K562 (cell line): ENCODE measurements at regions not wholly inside any gene's neighbourhood (a gene's known extent, or its start where the extent isn't known, plus 50 kb on each side); places are given as distances from the start of the nearest gene placed in this dataset.

Source experiments
- ATAC-seq: fragments of 200-7000 bp; cut with Tn5 transposase; 3 replicates; pipeline ENCODE4 v1.9.1; 2020; ENCODE audit warnings: moderate library complexity
- BruUV-seq: library from RNA; stranded (reverse); fragments of 400-500 nt; replicated peaks from 2 replicates; lab custom pipeline; 2021; lab: Mats Ljungman, UMichigan
- CTCF ChIA-PET: fragments of 300-600 bp; formaldehyde crosslinking; extraction: SDS; loops from one replicate; lab custom pipeline; 2021; ENCODE audit warnings: low intra/inter-chr PET ratio; lab: Yijun Ruan, JAX
- POLR2A ChIA-PET: fragments of 300-600, 350-650 bp; sonication (Branson Sonifier 250); formaldehyde crosslinking; extraction: SDS; loops from one replicate; lab custom pipeline; 2021; ENCODE audit warnings: antibody characterized with exemption, inconsistent platforms; lab: Yijun Ruan, JAX
- DNase-seq, 4 experiments: peaks; one replicate each; pipeline versions ENCODE4 v3.0.0 to v3.0.0-alpha.2; 2011 to 2018; ENCODE audit warnings: low spot score in 3 of 4, mixed read lengths in 3 of 4; ENCODE audit errors: extremely low read depth in 1 of 4
- FAIRE-seq: peaks from 2 replicates; lab custom pipeline; 2011; peaks lifted over from hg19 to GRCh38; lab: Jason Lieb, UNC
- H2AFZ ChIP-seq: 2 replicates; pipeline ENCODE4 v1.6.0; 2011; ENCODE audit warnings: low read depth, low read length, control low read depth, inconsistent platforms
- H3K27ac ChIP-seq: fragments of 200-600 bp; 3 replicates; pipeline ENCODE4 v1.8.0; 2011; ENCODE audit warnings: low read depth, mild to moderate bottlenecking, control low read depth, inconsistent platforms, low read length, moderate library complexity, mixed read lengths; ENCODE audit errors: extremely low read depth
- H3K27me3 ChIP-seq, 2 experiments: fragments of 300-600 bp in 1 of 2; 2 replicates in 1 of 2; 3 replicates in 1 of 2; pipeline versions ENCODE4 v1.6.0 to v1.8.0; 2011; ENCODE audit warnings: inconsistent platforms in 2 of 2, low read length in 2 of 2, mild to moderate bottlenecking in 1 of 2, mixed read lengths in 1 of 2, moderate library complexity in 1 of 2; ENCODE audit not compliant: control insufficient read depth in 2 of 2, insufficient read depth in 2 of 2
- H3K36me3 ChIP-seq: fragments of 300-600 bp; 3 replicates; pipeline ENCODE4 v1.8.0; 2011; ENCODE audit warnings: mild to moderate bottlenecking, low read length, inconsistent platforms; ENCODE audit not compliant: control insufficient read depth, insufficient read depth
- H3K4me1 ChIP-seq, 2 experiments: fragments of 200-600 bp in 1 of 2; replicated peaks in 1 of 2; 2 replicates in 1 of 2; 3 replicates in 1 of 2; pipeline versions ENCODE4 v1.5.1 to v1.8.0; 2011; ENCODE audit warnings: inconsistent platforms in 2 of 2, low read length in 2 of 2, mild to moderate bottlenecking in 1 of 2, mixed read lengths in 1 of 2, moderate library complexity in 1 of 2; ENCODE audit not compliant: control insufficient read depth in 2 of 2, insufficient read depth in 2 of 2
- H3K4me2 ChIP-seq: 2 replicates; pipeline ENCODE4 v1.6.1; 2011; ENCODE audit warnings: low read length, control low read depth, inconsistent platforms, mixed read lengths; ENCODE audit not compliant: insufficient read depth
- H3K4me3 ChIP-seq: fragments of 200-600 bp; sonication (generic), shearing (Covaris generic); 2 replicates; pipeline ENCODE4 v1.5.1; 2016; ENCODE audit warnings: control low read depth, inconsistent platforms
- H3K79me2 ChIP-seq: fragments of 200-600 bp; 3 replicates; pipeline ENCODE4 v1.8.0; 2011; ENCODE audit warnings: low read length, inconsistent platforms; ENCODE audit not compliant: control insufficient read depth, insufficient read depth
- H3K9ac ChIP-seq, 2 experiments: 2 replicates each; pipeline versions ENCODE4 v1.6.0 to v1.6.1; 2011; ENCODE audit warnings: low read depth in 2 of 2, low read length in 2 of 2, control low read depth in 1 of 2, inconsistent platforms in 1 of 2, mild to moderate bottlenecking in 1 of 2, mixed read lengths in 1 of 2; ENCODE audit not compliant: insufficient read depth in 1 of 2
- H3K9me1 ChIP-seq: one replicate; pipeline ENCODE4 v1.6.0; 2011; ENCODE audit warnings: inconsistent platforms, mild to moderate bottlenecking, low read length, moderate library complexity; ENCODE audit not compliant: control insufficient read depth, insufficient read depth
- H3K9me3 ChIP-seq: replicated peaks from 2 replicates; pipeline ENCODE4 v1.5.1; 2011; ENCODE audit warnings: low read depth, low read length, inconsistent platforms; ENCODE audit not compliant: control insufficient read depth, insufficient read depth
- H4K20me1 ChIP-seq: replicated peaks from 2 replicates; pipeline ENCODE4 v1.6.1; 2011; ENCODE audit warnings: low read length, inconsistent platforms, mixed read lengths; ENCODE audit not compliant: control insufficient read depth, insufficient read depth
- ADNP ChIP-seq: fragments of 200-800 bp; sonication (Bioruptor generic); IDR thresholded peaks from 2 replicates; pipeline ENCODE4 v1.6.1; 2016; ENCODE audit warnings: missing genetic modification characterization, missing compliant biosample characterization
- GABPA ChIP-seq: fragments of 200-800 bp; sonication (Bioruptor generic); conservative IDR thresholded peaks from 2 replicates; pipeline ENCODE4 v1.6.1; 2016; ENCODE audit warnings: low read depth, missing genetic modification characterization, missing compliant biosample characterization
- MEF2A ChIP-seq: IDR thresholded peaks from 2 replicates; pipeline ENCODE4 v1.6.1; 2011; ENCODE audit warnings: low read depth, mild to moderate bottlenecking, low read length, moderate library complexity; ENCODE audit not compliant: control insufficient read depth
- STAT5B ChIP-seq: fragments of 250-450 bp; sonication (Bioruptor Pico); IDR thresholded peaks from 2 replicates; pipeline ENCODE4 v1.8.0; 2021; ENCODE audit warnings: mild to moderate bottlenecking, inconsistent platforms
- ZC3H11A ChIP-seq: IDR thresholded peaks from 2 replicates; pipeline ENCODE4 v1.6.1; 2012; ENCODE audit warnings: low read depth, low read length, improper control_type of control experiment
- ZNF165 ChIP-seq: fragments of 250-450 bp; sonication (Bioruptor Pico); IDR thresholded peaks from 2 replicates; pipeline ENCODE4 v1.4.0; 2020; ENCODE audit warnings: borderline replicate concordance
- WGBS: fragments of 100-300 bp; shearing (Covaris generic); methylation state at CpG from one replicate; pipeline ENCODE4 v1.1.6; 2016; ENCODE audit warnings: low coverage, mixed read lengths; ENCODE audit not compliant: insufficient coverage; ENCODE audit errors: missing lambda C conversion rate; 5-methylcytosine and 5-hydroxymethylcytosine counted together
- in situ Hi-C: fragments of 300-500 bp; cut with MboI; formaldehyde crosslinking; loops from 4 replicates; pipeline ENCODE4 v1.15.0; 2018; ENCODE audit warnings: inconsistent platforms, mixed read lengths
- intact Hi-C: fragments of 100-400 bp; cut with micrococcal nuclease; formaldehyde crosslinking; loops from 2 replicates; pipeline ENCODE4 v1.14.2; 2022
- TF ChIP-seq, protein P1 (sequence below): sonication (generic); formaldehyde crosslinking; IDR thresholded peaks from 2 replicates; pipeline ENCODE4 v1.8.1; 2023; ENCODE audit warnings: mild to moderate bottlenecking, missing genetic modification reagents
- TF ChIP-seq, protein P2 (sequence below): fragments of 200-800 bp; sonication (Bioruptor generic); IDR thresholded peaks from 2 replicates; pipeline ENCODE4 v1.6.1; 2017; ENCODE audit warnings: missing genetic modification characterization, missing compliant biosample characterization
- TF ChIP-seq, protein P3 (sequence below): sonication (generic); formaldehyde crosslinking; IDR thresholded peaks from 2 replicates; pipeline ENCODE4 v1.8.0; 2023; ENCODE audit warnings: missing genetic modification reagents, mild to moderate bottlenecking, borderline replicate concordance
- TF ChIP-seq, protein P4 (sequence below): fragments of 450-650 bp; formaldehyde crosslinking; conservative IDR thresholded peaks from 2 replicates; pipeline ENCODE4 v1.4.0; 2022; ENCODE audit warnings: mild to moderate bottlenecking, missing genetic modification characterization

DNA sequence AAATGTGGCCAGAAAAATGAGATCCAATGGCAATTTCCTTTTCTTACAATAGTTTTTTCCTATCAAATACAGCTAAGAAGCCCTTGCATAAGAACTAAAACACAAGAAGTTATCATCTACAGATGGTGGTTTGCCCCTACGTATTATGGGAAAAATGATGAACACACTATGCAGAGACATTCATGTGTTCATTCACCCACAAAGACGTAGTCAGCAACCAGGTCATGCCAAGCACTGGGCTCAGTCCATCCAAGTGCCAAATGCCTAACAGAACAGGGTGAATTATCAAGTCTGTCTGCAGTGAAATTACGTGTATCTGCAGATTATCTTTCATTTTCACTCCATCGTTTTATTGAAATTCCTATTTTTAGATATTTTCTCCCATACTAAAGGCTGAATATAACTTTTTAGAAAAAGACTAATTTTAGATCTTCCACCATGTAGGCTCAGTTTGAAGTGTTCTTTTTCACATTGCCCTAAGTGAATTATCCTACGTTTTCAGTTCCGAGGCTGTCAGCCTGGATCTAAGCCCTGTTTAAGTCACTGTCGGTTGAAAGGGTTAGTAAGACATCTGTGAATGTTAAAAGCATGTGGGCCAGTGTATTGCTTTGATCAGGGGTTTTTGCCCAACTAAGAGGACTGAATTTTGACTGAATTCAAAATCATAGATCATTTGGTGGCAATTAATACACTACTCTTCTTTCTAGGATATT lies 78.1 kb upstream of the DHX40 start:
- FAIRE-seq, result no peak
- no peak for ATAC-seq
- Histone ChIP-seq H2AFZ (peak overlapping the region; percentile 64; the same call in 1 of the 2 replicates), H3K36me3 (no peaks in the 10 kb centered on the region), H3K27ac (no peak overlapping the region), H3K9me3 (no peaks in the 10 kb centered on the region), H3K9ac (no peak overlapping the region), H4K20me1 (no peaks in the 10 kb centered on the region), H3K4me1 (no peaks in the 10 kb centered on the region), H3K79me2 (no peaks in the 10 kb centered on the region), H3K4me3 (no peak overlapping the region), H3K27me3 (peaks cover 7 to 11% of the 10 kb centered on the region in 2 experiments), H3K4me2 (0 out of 2 replicates have a peak overlapping the region, but pooled peaks have one; percentile 50), H3K9me1 (no peaks in the 10 kb centered on the region)
- intact Hi-C loops (no loop called here), in situ Hi-C loops (no loop called here)
- ChIA-PET CTCF (no interaction called here), POLR2A (no interaction called here)
- WGBS, result 3% methylated on average over 7 of the region's 7 CpGs
- TF ChIP-seq GABPA (tag) (no peak), ADNP (tag) (no peak), MEF2A (no peak), STAT5B (no peak), ZNF165 (CRISPR knock-in tag) (no peak), ZC3H11A (no peak)
- TF ChIP-seq, protein P1, sequence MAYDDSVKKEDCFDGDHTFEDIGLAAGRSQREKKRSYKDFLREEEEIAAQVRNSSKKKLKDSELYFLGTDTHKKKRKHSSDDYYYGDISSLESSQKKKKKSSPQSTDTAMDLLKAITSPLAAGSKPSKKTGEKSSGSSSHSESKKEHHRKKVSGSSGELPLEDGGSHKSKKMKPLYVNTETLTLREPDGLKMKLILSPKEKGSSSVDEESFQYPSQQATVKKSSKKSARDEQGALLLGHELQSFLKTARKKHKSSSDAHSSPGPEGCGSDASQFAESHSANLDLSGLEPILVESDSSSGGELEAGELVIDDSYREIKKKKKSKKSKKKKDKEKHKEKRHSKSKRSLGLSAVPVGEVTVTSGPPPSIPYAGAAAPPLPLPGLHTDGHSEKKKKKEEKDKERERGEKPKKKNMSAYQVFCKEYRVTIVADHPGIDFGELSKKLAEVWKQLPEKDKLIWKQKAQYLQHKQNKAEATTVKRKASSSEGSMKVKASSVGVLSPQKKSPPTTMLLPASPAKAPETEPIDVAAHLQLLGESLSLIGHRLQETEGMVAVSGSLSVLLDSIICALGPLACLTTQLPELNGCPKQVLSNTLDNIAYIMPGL (CRISPR knock-in tag), result no peak
- TF ChIP-seq, protein P2, sequence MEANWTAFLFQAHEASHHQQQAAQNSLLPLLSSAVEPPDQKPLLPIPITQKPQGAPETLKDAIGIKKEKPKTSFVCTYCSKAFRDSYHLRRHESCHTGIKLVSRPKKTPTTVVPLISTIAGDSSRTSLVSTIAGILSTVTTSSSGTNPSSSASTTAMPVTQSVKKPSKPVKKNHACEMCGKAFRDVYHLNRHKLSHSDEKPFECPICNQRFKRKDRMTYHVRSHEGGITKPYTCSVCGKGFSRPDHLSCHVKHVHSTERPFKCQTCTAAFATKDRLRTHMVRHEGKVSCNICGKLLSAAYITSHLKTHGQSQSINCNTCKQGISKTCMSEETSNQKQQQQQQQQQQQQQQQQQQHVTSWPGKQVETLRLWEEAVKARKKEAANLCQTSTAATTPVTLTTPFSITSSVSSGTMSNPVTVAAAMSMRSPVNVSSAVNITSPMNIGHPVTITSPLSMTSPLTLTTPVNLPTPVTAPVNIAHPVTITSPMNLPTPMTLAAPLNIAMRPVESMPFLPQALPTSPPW (CRISPR knock-in tag), result no peak
- TF ChIP-seq, protein P3, sequence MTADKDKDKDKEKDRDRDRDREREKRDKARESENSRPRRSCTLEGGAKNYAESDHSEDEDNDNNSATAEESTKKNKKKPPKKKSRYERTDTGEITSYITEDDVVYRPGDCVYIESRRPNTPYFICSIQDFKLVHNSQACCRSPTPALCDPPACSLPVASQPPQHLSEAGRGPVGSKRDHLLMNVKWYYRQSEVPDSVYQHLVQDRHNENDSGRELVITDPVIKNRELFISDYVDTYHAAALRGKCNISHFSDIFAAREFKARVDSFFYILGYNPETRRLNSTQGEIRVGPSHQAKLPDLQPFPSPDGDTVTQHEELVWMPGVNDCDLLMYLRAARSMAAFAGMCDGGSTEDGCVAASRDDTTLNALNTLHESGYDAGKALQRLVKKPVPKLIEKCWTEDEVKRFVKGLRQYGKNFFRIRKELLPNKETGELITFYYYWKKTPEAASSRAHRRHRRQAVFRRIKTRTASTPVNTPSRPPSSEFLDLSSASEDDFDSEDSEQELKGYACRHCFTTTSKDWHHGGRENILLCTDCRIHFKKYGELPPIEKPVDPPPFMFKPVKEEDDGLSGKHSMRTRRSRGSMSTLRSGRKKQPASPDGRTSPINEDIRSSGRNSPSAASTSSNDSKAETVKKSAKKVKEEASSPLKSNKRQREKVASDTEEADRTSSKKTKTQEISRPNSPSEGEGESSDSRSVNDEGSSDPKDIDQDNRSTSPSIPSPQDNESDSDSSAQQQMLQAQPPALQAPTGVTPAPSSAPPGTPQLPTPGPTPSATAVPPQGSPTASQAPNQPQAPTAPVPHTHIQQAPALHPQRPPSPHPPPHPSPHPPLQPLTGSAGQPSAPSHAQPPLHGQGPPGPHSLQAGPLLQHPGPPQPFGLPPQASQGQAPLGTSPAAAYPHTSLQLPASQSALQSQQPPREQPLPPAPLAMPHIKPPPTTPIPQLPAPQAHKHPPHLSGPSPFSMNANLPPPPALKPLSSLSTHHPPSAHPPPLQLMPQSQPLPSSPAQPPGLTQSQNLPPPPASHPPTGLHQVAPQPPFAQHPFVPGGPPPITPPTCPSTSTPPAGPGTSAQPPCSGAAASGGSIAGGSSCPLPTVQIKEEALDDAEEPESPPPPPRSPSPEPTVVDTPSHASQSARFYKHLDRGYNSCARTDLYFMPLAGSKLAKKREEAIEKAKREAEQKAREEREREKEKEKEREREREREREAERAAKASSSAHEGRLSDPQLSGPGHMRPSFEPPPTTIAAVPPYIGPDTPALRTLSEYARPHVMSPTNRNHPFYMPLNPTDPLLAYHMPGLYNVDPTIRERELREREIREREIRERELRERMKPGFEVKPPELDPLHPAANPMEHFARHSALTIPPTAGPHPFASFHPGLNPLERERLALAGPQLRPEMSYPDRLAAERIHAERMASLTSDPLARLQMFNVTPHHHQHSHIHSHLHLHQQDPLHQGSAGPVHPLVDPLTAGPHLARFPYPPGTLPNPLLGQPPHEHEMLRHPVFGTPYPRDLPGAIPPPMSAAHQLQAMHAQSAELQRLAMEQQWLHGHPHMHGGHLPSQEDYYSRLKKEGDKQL (CRISPR knock-in tag), result no peak
- TF ChIP-seq, protein P4, sequence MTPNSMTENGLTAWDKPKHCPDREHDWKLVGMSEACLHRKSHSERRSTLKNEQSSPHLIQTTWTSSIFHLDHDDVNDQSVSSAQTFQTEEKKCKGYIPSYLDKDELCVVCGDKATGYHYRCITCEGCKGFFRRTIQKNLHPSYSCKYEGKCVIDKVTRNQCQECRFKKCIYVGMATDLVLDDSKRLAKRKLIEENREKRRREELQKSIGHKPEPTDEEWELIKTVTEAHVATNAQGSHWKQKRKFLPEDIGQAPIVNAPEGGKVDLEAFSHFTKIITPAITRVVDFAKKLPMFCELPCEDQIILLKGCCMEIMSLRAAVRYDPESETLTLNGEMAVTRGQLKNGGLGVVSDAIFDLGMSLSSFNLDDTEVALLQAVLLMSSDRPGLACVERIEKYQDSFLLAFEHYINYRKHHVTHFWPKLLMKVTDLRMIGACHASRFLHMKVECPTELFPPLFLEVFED (CRISPR knock-in tag), result no peak
- BruUV-seq, result no TSS peak
- DNase-seq, result no peak
